Superior temporal gyrus (tissue), 1 donor: ENCODE measurements at regions not wholly inside any gene's neighbourhood (a gene's known extent, or its start where the extent isn't known, plus 50 kb on each side); places are given as distances from the start of the nearest gene placed in this dataset.

ENCODE experiments used
- DNase-seq: peaks from one replicate; pipeline ENCODE4 v3.0.0-alpha.2; 2016; ENCODE audit errors: extremely low spot score

- no peak for DNase-seq
Observed at GRCh38 chr18:56127322-56128099, 510.9 kb downstream of the TXNL1 start.

DNA sequence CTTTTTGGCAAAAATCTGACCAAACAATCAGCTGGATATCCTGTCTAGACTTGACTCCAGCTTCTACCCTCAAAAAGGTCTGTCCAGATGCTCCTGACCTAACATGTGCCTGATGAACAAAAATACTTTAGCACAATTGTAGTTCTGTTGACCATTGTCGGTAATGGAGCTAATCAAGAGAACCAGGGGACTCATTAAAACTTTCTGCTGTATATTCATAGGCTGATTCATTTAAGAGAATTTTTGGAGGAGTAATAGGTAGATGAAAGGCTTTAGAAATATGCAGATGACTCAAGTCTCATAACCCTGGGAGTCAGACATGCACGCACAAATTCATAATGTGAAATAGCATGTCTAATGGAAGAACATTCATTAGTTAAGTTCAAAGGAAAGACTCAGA lies 514.2 kb downstream of the TXNL1 start:
- DNase-seq, result no peak

- DNase-seq, result no peak
Observed at GRCh38 chr18:56121669-56122068, 516.7 kb downstream of the TXNL1 start.

DNA sequence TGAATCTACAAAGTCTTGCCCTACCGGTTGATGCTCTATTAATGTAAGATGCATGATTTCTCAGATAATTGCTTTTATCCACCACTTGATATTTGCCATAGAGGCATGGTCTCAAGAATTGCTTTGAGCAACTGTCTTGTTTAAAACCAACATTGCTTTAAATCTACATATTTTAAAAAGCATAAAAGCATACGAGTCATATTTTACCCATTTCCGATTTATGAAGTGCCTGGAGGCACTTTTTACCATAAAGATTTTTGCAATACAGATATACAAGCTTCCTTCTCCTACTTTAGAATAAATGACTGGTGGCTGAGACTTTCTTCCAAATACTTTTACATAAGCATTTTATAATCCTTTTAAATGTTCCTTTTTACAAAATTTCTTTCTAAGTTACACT lies 517.6 kb downstream of the TXNL1 start:
- DNase-seq, result no peak

DNA sequence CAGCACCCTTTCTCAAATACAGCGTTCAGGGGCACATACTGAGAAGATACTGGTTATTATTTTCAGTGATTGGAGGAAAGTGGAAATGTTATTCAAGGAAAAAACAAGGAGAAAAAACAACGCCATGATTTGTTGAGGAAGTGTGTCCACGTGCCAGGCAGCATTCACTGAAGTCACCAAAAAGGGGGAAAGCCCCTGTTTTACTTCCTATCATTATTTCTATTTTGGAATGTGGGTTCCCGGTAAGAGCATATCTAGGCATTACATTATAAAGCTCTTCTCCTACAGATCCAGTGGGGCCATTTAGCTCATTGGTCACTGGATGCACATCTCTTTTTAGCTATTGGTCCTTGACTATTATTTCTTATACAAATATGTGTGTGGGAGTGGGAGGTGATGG lies 518.7 kb downstream of the TXNL1 start:
- no peak for DNase-seq

DNA sequence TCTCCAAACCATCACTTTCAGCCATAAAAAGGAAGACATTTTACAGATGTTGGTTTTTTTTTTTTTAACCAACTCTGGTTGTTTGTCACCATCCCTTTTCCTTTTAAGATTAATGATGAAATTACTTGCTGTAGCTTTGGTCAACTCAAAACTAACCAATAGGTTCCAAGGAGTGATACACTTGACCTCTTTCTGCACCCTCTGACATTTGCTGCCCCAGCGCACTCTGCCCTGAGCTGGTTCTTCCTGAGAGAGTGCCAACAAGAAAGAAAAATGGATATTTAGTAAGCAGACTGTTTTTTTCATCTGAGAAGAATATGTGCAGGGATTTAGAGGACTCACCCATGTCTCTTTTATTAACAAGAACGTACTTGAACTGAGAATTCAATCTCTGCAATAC lies 520.0 kb downstream of the TXNL1 start:
- DNase-seq, result no peak

- no peak for DNase-seq
Observed at GRCh38 chr18:56115071-56116015, 523.0 kb downstream of the TXNL1 start.

GRCh38 chr18:56112984-56113383 lies 525.0 kb upstream of the TCF4 start:
- no peak for DNase-seq

- no peak for DNase-seq
Observed at GRCh38 chr18:56112013-56112749, 524.2 kb upstream of the TCF4 start.

DNA sequence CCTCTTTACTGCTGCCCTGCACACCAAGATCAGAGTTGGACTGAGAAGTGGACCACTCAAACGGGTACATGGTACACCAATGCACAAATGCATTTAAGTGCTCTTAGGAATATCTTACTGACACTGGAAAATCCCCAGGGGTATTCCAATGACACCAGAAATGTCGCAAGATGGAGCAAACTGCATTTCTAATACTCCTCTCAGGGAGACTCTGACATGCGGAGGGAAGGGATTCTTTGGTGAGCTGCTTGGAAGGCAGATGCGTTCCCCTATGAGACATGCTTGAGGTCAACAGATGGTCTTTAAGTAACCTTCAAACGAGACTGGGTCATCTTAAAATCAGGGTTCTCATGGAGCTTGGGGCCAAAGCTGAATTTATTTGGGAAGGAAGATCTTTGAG lies 521.8 kb upstream of the TCF4 start:
- no peak for DNase-seq

GRCh38 chr18:56108478-56109367 lies 520.7 kb upstream of the TCF4 start:
- no peak for DNase-seq

DNA sequence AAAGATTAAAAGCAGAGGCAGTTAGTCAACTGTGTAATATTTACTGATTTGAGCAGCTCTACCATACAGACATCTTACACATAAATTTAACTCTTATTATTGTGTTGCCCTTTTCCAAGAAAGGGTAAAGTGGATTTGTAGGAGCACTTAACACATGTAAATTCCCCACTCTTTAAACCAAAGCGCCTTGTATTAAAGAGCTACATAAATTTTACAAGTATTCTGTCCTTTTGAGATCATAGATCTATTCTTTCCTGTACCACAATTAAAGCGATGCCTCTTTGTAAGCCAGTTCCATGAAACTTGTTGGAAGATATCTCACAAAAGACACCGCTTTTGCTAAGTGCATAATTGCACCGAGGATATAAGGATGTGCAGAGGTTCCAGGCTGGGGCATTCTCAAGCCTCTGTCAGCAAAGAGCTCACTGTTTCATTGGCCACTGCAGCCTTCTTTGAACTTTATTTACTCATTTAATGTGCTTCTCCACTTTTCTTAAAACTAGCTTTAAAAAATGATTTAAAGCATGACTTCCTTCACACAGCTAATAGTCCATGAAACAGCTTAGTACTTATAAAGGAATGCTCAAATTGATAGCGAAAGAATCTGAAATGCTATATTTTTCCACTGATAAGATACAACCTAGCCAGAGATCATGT lies 520.0 kb upstream of the TCF4 start:
- DNase-seq, result no peak

- DNase-seq, result no peak
Observed at GRCh38 chr18:56100090-56100722, 512.2 kb upstream of the TCF4 start.

- DNase-seq, result no peak
Observed at GRCh38 chr18:56097621-56098020, 509.6 kb upstream of the TCF4 start.

GRCh38 chr18:56096861-56097260 lies 508.9 kb upstream of the TCF4 start:
- DNase-seq, result no peak

- DNase-seq, result no peak
Observed at GRCh38 chr18:56089612-56090258, 501.7 kb upstream of the TCF4 start.

- DNase-seq, result no peak
Observed at GRCh38 chr18:56086786-56087185, 498.8 kb upstream of the TCF4 start.

DNA sequence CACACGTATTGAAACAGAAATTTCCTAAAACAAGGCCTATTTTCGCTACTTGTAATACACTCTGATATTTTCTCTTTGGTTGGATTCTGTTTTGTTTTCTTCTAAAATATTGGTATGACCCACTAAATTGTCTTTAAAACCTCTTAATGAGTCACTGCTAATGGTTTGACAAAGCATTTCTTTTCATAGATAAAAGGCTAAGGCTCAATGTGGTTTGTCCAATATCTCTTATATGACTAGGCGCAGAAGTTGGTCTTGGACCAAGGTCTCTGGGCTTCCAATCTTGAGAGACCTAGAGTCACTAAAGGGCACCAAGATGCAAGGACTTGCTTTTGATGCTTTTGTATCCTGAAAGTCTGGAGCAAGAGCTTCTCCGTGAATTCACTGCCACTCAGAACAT lies 498.2 kb upstream of the TCF4 start:
- DNase-seq, result no peak

DNA sequence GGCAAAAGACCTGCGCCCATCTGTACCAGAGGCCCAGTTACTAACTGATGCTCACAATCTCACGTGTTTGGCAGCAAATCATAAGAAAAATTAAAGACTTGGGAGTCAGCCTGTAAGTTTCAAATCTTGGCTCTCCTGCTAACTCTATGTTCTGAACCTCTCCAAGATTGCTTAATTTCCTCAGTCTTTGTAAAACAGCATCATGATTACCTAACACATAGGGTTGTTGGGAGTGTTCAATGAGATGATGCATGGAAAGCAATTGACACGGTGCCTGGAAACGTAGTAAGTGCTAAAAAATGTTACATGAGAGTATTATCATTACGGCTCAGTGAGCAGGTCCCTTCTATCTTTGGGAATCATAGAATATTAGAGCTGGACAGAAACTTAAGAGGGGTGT lies 497.6 kb upstream of the TCF4 start:
- no peak for DNase-seq
